ENCODE measurements at regions not wholly inside any gene's neighbourhood (a gene's known extent, or its start where the extent isn't known, plus 50 kb on each side); places are given as distances from the start of the nearest gene placed in this dataset.

DNA sequence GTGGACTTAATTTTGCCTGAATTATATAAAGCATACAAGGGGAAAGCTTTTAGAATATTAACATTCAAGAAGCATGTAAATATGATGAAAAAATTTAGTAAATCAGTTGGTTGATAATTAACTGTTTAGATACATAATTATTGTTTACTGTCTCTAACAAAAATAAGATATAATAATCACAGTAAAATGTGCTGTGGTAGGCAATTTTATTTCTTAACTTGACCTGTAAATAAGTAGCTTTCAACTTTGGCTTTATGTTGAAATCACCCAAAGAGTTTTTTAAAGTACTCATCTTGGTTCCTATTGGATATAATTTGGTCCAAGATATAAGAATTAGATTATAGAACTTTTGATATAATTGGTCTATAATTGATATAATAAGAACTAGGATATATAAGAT is 1374.5 kb downstream of the NSUN3 start:
- Histone ChIP-seq H3K9ac (no peak overlapping the region), H3K79me2 (no peaks in the 10 kb centered on the region), H3K4me2 (ENCODE audit: low read length) (no peak overlapping the region), H2AFZ (no peak overlapping the region), H3K27me3 (ENCODE audit: control insufficient read depth, insufficient read depth, low read length) (no peaks in the 10 kb centered on the region), H3K36me3 (ENCODE audit: control insufficient read depth, insufficient read depth, low read length) (no peaks in the 10 kb centered on the region), H3K4me3 (ENCODE audit: low read depth, low read length) (no peak overlapping the region), H3K4me1 (no peaks in the 10 kb centered on the region), H3K9me3 (ENCODE audit: control insufficient read depth, low read length) (no peaks in the 10 kb centered on the region), H3K27ac (no peak overlapping the region)
- TF ChIP-seq, protein P1, sequence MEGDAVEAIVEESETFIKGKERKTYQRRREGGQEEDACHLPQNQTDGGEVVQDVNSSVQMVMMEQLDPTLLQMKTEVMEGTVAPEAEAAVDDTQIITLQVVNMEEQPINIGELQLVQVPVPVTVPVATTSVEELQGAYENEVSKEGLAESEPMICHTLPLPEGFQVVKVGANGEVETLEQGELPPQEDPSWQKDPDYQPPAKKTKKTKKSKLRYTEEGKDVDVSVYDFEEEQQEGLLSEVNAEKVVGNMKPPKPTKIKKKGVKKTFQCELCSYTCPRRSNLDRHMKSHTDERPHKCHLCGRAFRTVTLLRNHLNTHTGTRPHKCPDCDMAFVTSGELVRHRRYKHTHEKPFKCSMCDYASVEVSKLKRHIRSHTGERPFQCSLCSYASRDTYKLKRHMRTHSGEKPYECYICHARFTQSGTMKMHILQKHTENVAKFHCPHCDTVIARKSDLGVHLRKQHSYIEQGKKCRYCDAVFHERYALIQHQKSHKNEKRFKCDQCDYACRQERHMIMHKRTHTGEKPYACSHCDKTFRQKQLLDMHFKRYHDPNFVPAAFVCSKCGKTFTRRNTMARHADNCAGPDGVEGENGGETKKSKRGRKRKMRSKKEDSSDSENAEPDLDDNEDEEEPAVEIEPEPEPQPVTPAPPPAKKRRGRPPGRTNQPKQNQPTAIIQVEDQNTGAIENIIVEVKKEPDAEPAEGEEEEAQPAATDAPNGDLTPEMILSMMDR (IDR thresholded peaks at IDR 0.05), result no peak

- no peak overlapping the region for H3K4me2 ChIP-seq (ENCODE audit: low read length)
- no peaks in the 10 kb centered on the region for H3K27me3 ChIP-seq (ENCODE audit: control insufficient read depth, insufficient read depth, low read length)
- H2AFZ ChIP-seq, result no peak overlapping the region
- H3K36me3 ChIP-seq (ENCODE audit: control insufficient read depth, insufficient read depth, low read length), result no peaks in the 10 kb centered on the region
- H3K9me3 ChIP-seq (ENCODE audit: control insufficient read depth, low read length), result no peaks in the 10 kb centered on the region
- no peak overlapping the region for H3K9ac ChIP-seq
- H3K4me3 ChIP-seq (ENCODE audit: low read depth, low read length), result no peak overlapping the region
- H3K4me1 ChIP-seq, result no peaks in the 10 kb centered on the region
- TF ChIP-seq, protein P1 (IDR thresholded peaks at IDR 0.05), result no peak
- H3K27ac ChIP-seq, result no peak overlapping the region
- H3K79me2 ChIP-seq, result no peaks in the 10 kb centered on the region
These were observed 1375.4 kb downstream of the NSUN3 start for GRCh38 chr3:95438274-95438673.

DNA sequence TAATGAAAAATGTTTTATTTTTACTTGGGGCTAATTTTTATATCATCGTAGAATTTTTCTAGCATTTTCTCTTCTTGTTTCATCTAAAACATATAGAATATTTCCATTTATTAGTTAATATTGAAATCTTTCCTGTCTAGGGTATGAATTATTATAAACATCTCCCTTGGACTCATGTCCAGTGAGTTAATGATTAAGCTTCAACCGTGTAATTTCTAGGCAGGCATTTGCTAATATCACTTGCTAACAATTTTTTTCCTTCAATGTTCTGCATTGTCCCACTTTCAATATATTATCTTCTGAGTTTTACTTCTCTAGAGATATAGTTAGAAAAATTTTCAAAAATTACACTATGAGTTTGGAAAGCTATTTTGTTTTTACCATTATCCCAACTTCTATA is 1371.6 kb upstream of the EPHA6 start:
- H3K9ac ChIP-seq, result no peak overlapping the region
- H3K4me1 ChIP-seq, result no peaks in the 10 kb centered on the region
- no peak overlapping the region for H3K4me2 ChIP-seq (ENCODE audit: low read length)
- H3K79me2 ChIP-seq, result no peaks in the 10 kb centered on the region
- H2AFZ ChIP-seq, result no peak overlapping the region
- TF ChIP-seq, protein P1 (IDR thresholded peaks at IDR 0.05), result no peak
- H3K27ac ChIP-seq, result no peak overlapping the region
- H3K9me3 ChIP-seq (ENCODE audit: control insufficient read depth, low read length), result no peaks in the 10 kb centered on the region
- no peak overlapping the region for H3K4me3 ChIP-seq (ENCODE audit: low read depth, low read length)
- no peaks in the 10 kb centered on the region for H3K36me3 ChIP-seq (ENCODE audit: control insufficient read depth, insufficient read depth, low read length)
- no peaks in the 10 kb centered on the region for H3K27me3 ChIP-seq (ENCODE audit: control insufficient read depth, insufficient read depth, low read length)

GRCh38 chr3:95449841-95450240 is 1364.6 kb upstream of the EPHA6 start:
- no peaks in the 10 kb centered on the region for H3K27me3 ChIP-seq (ENCODE audit: control insufficient read depth, insufficient read depth, low read length)
- no peak overlapping the region for H3K9ac ChIP-seq
- no peak overlapping the region for H3K4me2 ChIP-seq (ENCODE audit: low read length)
- no peak overlapping the region for H3K27ac ChIP-seq
- H3K36me3 ChIP-seq (ENCODE audit: control insufficient read depth, insufficient read depth, low read length), result no peaks in the 10 kb centered on the region
- no peaks in the 10 kb centered on the region for H3K4me1 ChIP-seq
- no peaks in the 10 kb centered on the region for H3K79me2 ChIP-seq
- TF ChIP-seq, protein P1 (IDR thresholded peaks at IDR 0.05), result no peak
- H3K9me3 ChIP-seq (ENCODE audit: control insufficient read depth, low read length), result no peaks in the 10 kb centered on the region
- H2AFZ ChIP-seq, result no peak overlapping the region
- H3K4me3 ChIP-seq (ENCODE audit: low read depth, low read length), result no peak overlapping the region

DNA sequence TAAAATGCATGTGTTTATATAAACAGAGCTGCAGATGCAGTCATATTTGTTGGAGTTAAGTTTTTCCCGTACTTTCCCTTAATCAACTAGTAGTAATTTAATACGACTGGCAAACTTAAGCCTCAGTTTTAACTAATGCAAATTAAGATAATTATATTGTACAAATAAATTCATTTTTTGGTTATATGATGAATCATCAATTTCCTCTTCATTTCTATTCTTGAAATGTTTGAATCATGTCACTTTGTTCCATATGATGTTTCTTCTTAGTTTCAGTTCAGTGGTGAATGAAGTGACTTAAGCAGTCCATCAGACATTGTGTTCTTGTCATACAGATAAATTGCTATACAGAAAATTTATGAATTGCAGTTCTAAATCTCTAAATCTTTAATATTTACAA is 1361.2 kb upstream of the EPHA6 start:
- TF ChIP-seq, protein P1 (IDR thresholded peaks at IDR 0.05), result no peak

More for the DNA sequence above, 1361.2 kb upstream of the EPHA6 start:
- Histone ChIP-seq H3K27ac (no peak overlapping the region), H3K4me2 (ENCODE audit: low read length) (no peak overlapping the region), H3K9ac (no peak overlapping the region), H3K4me1 (no peaks in the 10 kb centered on the region), H3K36me3 (ENCODE audit: control insufficient read depth, insufficient read depth, low read length) (no peaks in the 10 kb centered on the region), H3K79me2 (no peaks in the 10 kb centered on the region), H2AFZ (no peak overlapping the region), H3K9me3 (ENCODE audit: control insufficient read depth, low read length) (no peaks in the 10 kb centered on the region), H3K27me3 (ENCODE audit: control insufficient read depth, insufficient read depth, low read length) (no peaks in the 10 kb centered on the region), H3K4me3 (ENCODE audit: low read depth, low read length) (no peak overlapping the region)

Data from parathyroid adenoma (tissue), 2 donors.